Aorta (tissue), 5 donors: ENCODE measurements at regions not wholly inside any gene's neighbourhood (a gene's known extent, or its start where the extent isn't known, plus 50 kb on each side); places are given as distances from the start of the nearest gene placed in this dataset.
A peak's percentile ranks its signal among the peaks of the same experiment; 100 is the strongest.

Source experiments
- ATAC-seq: fragments of 200-7000 bp; cut with Tn5 transposase; one replicate; pipeline ENCODE4 v1.9.1; 2022; ENCODE audit warnings: moderate library complexity; ENCODE audit not compliant: low FRiP score
- DNase-seq, 2 donors: peaks; one replicate each; pipeline ENCODE4 v3.0.0-alpha.2; 2020
- H3K27ac ChIP-seq, 2 donors: one replicate each; pipeline ENCODE4 v1.5.1; 2013; ENCODE audit warnings: low read length in 2 of 2, mild to moderate bottlenecking in 2 of 2, moderate library complexity in 2 of 2, control low read depth in 1 of 2, inconsistent platforms in 1 of 2, low read depth in 1 of 2
- H3K27me3 ChIP-seq, 2 donors: one replicate each; pipeline ENCODE4 v1.6.1; 2013; ENCODE audit warnings: control low read depth in 1 of 2, low read length in 1 of 2, mild to moderate bottlenecking in 1 of 2, moderate library complexity in 1 of 2; ENCODE audit not compliant: insufficient read depth in 2 of 2, control insufficient read depth in 1 of 2
- H3K36me3 ChIP-seq, 2 donors: one replicate each; pipeline ENCODE4 v1.6.1; 2013; ENCODE audit warnings: control low read depth in 1 of 2, low read length in 1 of 2, mild to moderate bottlenecking in 1 of 2; ENCODE audit not compliant: insufficient read depth in 2 of 2, control insufficient read depth in 1 of 2
- H3K4me1 ChIP-seq, 2 donors: one replicate each; pipeline ENCODE4 v1.6.1; 2013; ENCODE audit warnings: low read length in 2 of 2, control low read depth in 1 of 2, mild to moderate bottlenecking in 1 of 2, moderate library complexity in 1 of 2; ENCODE audit not compliant: insufficient read depth in 2 of 2, control insufficient read depth in 1 of 2
- H3K4me3 ChIP-seq, 2 donors: one replicate each; pipeline ENCODE4 v1.5.1; 2013; ENCODE audit warnings: low read length in 2 of 2, control low read depth in 1 of 2, mild to moderate bottlenecking in 1 of 2
- H3K9me3 ChIP-seq: one replicate; pipeline ENCODE4 v1.6.1; 2013; ENCODE audit warnings: mild to moderate bottlenecking, low read length; ENCODE audit not compliant: control insufficient read depth
- WGBS, 2 donors: extraction: QIAGEN DNeasy Blood & Tissue Kit; methylation state at CpG; one replicate each; pipeline ENCODE4 v1.1.7; 2013; 5-methylcytosine and 5-hydroxymethylcytosine counted together
- intact Hi-C, 2 donors: fragments of 100-400 bp; cut with DNase I; formaldehyde crosslinking; loops; one replicate each; pipeline versions ENCODE4 v1.14.2 to v1.15.0; 2022
- donor health status: healthy with polysubstance abuse.
- donor health status: Bipolar disorder and iron deficiency.
- donor health status: DM: no; HTN: no; CAD: no.
- donor health status: DM: no; HTN: no; CAD: no.
- donor health status: DM: yes; HTN: yes; CAD: no.

DNA sequence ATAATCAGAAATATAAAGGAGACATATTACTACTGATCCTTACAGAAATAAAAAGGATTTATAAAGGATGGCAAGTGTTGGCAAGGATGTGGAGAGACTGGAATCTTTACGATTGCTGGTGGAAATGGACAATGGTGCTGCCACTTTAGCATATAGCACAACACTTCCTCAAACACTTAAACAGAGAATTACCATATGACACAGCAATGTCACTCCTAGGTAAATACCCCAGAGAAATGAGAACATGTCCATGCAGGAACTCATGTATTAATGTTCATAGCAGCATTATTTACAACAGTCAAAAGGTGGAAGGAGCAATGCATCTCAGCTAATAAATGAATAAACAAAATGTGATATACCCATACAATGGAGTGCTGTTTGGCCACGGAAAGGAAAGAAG, 137.5 kb downstream of the NDUFA10 start:
- no peak overlapping the region for H3K27ac ChIP-seq
- H3K4me1 ChIP-seq: no peaks in the 10 kb centered on the region
- 93 to 94% methylated on average over 2 of the region's 2 CpGs for WGBS, 2 donors
- no peaks in the 10 kb centered on the region for H3K27me3 ChIP-seq
- H3K36me3 ChIP-seq: no peaks in the 10 kb centered on the region
- ATAC-seq (no peak), DNase-seq (no peak)
- H3K9me3 ChIP-seq: no peaks in the 10 kb centered on the region
- intact Hi-C loops: loop anchor here in 1 of 2 donors (10.0 kb wide), 1 partner anchor 483 kb away; the partner anchor contains the start of gene HDAC4
- no peak overlapping the region for H3K4me3 ChIP-seq

DNA sequence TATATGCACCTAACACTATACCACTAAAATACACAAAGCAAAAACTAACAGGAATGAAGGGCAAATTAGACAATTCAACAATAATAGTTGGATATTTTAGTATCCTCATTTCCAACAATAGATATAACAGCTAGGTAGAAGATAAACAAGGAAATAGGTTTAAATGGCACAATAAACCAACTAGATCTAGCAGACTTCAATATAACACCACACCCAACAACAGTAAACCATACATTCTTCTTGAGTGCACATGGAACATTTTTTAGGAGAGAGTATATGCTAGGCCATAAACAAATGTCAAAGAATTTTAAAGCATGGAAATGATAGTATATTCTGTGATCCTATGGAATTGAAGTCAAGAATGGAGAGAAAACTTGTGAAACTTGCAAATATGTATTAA, 138.4 kb downstream of the NDUFA10 start:
- no peak for ATAC-seq
- H3K27ac ChIP-seq: no peak overlapping the region
- no peak for DNase-seq
- H3K27me3 ChIP-seq: no peaks in the 10 kb centered on the region
- H3K36me3 ChIP-seq: no peaks in the 10 kb centered on the region
- H3K4me1 ChIP-seq: no peaks in the 10 kb centered on the region
- no peak overlapping the region for H3K4me3 ChIP-seq
- H3K9me3 ChIP-seq: no peaks in the 10 kb centered on the region
- intact Hi-C loops: loop anchor here in 1 of 2 donors (10.0 kb wide), 1 partner anchor 482 kb away; the partner anchor contains the start of gene HDAC4

- WGBS, 2 donors: 98% methylated on average over 2 of the region's 2 CpGs
- intact Hi-C loops: loop anchor here (5.0 to 10.0 kb wide), 5 partner anchors 68 to 853 kb away; partner anchors contain the start of gene HDAC4 (in 1 of the 2)
- no peak for ATAC-seq
- Histone ChIP-seq H3K4me3 (no peak overlapping the region), H3K27ac (no peak overlapping the region), H3K9me3 (no peaks in the 10 kb centered on the region), H3K4me1 (no peaks in the 10 kb centered on the region), H3K27me3 (no peaks in the 10 kb centered on the region), H3K36me3 (no peaks in the 10 kb centered on the region)
- no peak for DNase-seq
Measured at GRCh38 chr2:239884875-239885274, 140.3 kb downstream of the NDUFA10 start.

DNA sequence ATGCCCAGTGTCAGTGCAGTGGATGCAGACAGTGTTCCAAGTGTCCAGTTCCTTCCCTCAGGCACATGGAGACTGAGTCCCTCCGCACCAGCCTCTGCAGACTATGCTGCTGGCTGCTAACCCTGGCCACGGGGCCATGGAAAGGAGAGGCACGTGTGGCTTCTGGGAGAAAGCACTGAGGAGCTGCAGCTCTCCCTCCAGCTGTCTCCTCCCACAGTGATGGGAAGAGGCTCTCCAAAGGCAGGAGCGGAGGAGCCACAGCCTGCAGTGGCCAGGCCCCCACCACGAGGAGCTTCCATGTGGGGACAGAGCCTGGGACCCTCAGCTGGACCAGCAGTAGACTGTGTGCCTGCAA, 141.1 kb downstream of the NDUFA10 start:
- Histone ChIP-seq H3K4me1 (no peaks in the 10 kb centered on the region), H3K27me3 (no peaks in the 10 kb centered on the region), H3K27ac (no peak overlapping the region), H3K9me3 (no peaks in the 10 kb centered on the region), H3K36me3 (no peaks in the 10 kb centered on the region), H3K4me3 (no peak overlapping the region)
- ATAC-seq (no peak), DNase-seq (no peak)
- 90 to 95% methylated on average over 5 of the region's 5 CpGs for WGBS, 2 donors
- intact Hi-C loops: loop anchor here (5.0 to 10.0 kb wide), 5 partner anchors 67 to 852 kb away; partner anchors contain the start of gene HDAC4 (in 1 of the 2)

GRCh38 chr2:239883326-239884050, 141.7 kb downstream of the NDUFA10 start:
- Histone ChIP-seq H3K27me3 (no peaks in the 10 kb centered on the region), H3K36me3 (no peaks in the 10 kb centered on the region), H3K4me3 (no peak overlapping the region), H3K27ac (no peak overlapping the region), H3K4me1 (no peaks in the 10 kb centered on the region), H3K9me3 (no peaks in the 10 kb centered on the region)
- ATAC-seq: no peak
- 91 to 93% methylated on average over 12 of the region's 12 CpGs for WGBS, 2 donors
- DNase-seq: no peak
- intact Hi-C loops: loop anchor here (2.0 to 10.0 kb wide), 6 partner anchors 66 to 851 kb away; partner anchors contain the start of gene HDAC4 (in 2 of the 2)

GRCh38 chr2:239882781-239883180, 142.4 kb downstream of the NDUFA10 start:
- no peak overlapping the region for H3K27ac ChIP-seq
- WGBS, 2 donors: 81 to 86% methylated on average over 4 of the region's 4 CpGs
- DNase-seq: no peak
- no peak for ATAC-seq
- H3K36me3 ChIP-seq: no peaks in the 10 kb centered on the region
- no peaks in the 10 kb centered on the region for H3K9me3 ChIP-seq
- no peaks in the 10 kb centered on the region for H3K4me1 ChIP-seq
- H3K27me3 ChIP-seq: no peaks in the 10 kb centered on the region
- H3K4me3 ChIP-seq: no peak overlapping the region
- intact Hi-C loops: loop anchor here (2.0 to 10.0 kb wide), 6 partner anchors 65 to 850 kb away; partner anchors contain the start of gene HDAC4 (in 2 of the 2)

DNA sequence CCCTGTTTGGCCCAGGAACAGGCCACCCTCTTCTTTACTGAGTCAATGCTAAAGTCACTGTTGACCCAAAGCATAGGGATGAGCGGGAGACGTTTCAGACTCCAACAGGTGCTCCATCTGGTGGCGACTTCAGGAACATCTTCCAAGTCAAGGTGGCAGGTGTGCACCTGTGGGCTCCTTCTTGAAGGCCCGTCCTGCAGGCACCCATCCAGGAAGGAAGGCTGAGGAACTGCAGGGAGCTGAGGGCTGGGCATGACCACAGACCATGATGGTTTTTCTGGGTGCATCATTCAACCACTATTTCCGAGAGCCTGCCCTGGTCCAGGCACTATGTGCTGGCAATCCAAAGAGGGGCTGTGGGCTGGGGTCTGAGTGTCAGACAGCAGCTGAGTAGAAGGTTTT, 142.8 kb downstream of the NDUFA10 start:
- DNase-seq (no peak), ATAC-seq (peak; percentile 83)
- H3K27ac ChIP-seq: no peak overlapping the region
- no peaks in the 10 kb centered on the region for H3K36me3 ChIP-seq
- no peaks in the 10 kb centered on the region for H3K9me3 ChIP-seq
- no peaks in the 10 kb centered on the region for H3K4me1 ChIP-seq
- WGBS, 2 donors: 31 to 37% methylated on average over 5 of the region's 5 CpGs
- H3K4me3 ChIP-seq: no peak overlapping the region
- intact Hi-C loops: loop anchor here (2.0 to 10.0 kb wide), 6 partner anchors 65 to 850 kb away; partner anchors contain the start of gene HDAC4 (in 2 of the 2)
- no peaks in the 10 kb centered on the region for H3K27me3 ChIP-seq

GRCh38 chr2:239881561-239882320, 143.4 kb downstream of the NDUFA10 start:
- intact Hi-C loops: loop anchor here (2.0 to 10.0 kb wide), 7 partner anchors 64 to 849 kb away; partner anchors contain the start of gene HDAC4 (in 2 of the 2)
- H3K4me1 ChIP-seq: no peaks in the 10 kb centered on the region
- DNase-seq (peak in 1 of 2 donors; percentile 78), ATAC-seq (peak; percentile 70)
- no peaks in the 10 kb centered on the region for H3K9me3 ChIP-seq
- H3K36me3 ChIP-seq: no peaks in the 10 kb centered on the region
- no peak overlapping the region for H3K4me3 ChIP-seq
- peak overlapping the region in 1 of 2 donors; percentile 81 for H3K27ac ChIP-seq
- no peaks in the 10 kb centered on the region for H3K27me3 ChIP-seq
- 13 to 15% methylated on average over 17 of the region's 17 CpGs for WGBS, 2 donors
